ENCODE measurements at regions not wholly inside any gene's neighbourhood (a gene's known extent, or its start where the extent isn't known, plus 50 kb on each side); places are given as distances from the start of the nearest gene placed in this dataset.
"Not testable (repeated sequence)": the region's sequence is repeated elsewhere in the genome, so short reads cannot be mapped to it uniquely, and the experiment has no call there.

DNA sequence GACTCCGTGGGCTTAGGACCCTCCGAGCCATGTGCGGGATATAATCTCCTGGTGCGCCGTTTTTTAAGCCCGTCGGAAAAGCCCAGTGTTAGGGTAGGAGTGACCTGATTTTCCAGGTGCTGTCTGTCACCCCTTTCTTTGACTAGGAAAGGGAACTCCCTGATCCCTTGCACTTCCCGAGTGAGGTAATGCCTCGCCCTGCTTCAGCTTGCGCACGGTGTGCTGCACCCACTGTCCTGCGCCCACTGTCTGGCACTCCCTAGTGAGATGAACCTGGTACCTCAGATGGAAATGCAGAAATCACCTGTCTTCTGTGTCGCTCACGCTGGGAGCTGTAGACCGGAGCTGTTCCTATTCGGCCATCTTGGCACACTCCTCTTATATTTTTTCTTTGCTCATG, 95.1 kb upstream of the FRMD4B start:
- not testable (repeated sequence) for DNase-seq

DNA sequence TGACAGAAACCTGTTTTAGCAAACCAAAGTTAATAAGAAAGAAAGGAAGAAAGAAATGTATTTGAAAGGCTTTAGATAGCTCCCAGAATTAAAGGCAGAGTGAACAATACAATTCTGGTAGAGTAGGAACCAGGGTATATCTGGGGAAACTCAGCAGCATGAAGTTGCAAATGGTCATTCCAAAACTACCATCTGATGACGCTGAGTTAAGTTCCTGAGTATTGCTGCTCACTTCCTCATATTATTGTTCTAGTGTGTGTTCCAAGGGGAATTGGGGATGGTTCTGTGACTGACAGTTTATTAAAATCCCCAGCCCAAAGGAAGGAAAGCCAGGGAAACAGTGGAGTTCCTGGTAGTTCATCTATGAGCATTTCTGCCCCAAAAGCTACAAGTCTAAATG, 88.3 kb upstream of the FRMD4B start:
- DNase-seq: no peak

DNA sequence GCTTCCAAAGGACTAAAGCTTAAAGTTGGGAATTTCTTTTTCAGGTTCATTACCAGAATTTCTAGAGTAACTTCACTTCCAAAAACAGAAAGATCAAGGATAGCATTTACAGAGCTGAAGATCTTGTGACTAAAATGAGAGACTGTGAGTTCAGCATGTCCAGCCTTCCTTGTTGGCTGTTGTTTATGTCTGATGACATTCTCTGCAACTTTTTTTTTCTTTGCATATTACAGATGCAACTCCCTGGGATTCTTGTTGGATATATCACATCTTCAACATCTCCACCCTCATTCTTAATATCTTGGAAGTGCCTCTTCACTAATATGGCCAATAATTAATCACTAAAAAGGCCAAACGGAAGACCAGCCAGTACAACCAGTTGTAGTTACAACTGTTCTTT, 86.2 kb upstream of the FRMD4B start:
- no peak for DNase-seq

DNA sequence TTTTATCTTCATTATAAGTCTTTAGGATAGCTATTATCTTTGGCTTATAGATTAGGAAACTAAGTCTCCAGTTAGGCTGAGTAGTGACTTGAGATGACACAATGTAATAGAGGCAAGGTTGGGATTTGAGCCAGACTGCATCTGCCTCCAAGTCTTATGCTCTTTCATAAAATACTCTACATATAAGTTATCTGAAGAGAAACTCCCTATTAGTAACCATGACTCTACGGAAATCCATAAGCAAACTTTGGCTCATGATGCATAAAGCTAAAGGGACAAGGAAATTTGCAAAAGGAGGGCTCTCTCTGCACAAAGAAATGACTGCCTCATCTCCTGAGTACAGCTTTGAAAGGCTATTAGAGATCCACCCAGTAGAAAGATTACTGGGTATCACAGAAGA, 77.6 kb upstream of the FRMD4B start:
- no peak for DNase-seq

DNA sequence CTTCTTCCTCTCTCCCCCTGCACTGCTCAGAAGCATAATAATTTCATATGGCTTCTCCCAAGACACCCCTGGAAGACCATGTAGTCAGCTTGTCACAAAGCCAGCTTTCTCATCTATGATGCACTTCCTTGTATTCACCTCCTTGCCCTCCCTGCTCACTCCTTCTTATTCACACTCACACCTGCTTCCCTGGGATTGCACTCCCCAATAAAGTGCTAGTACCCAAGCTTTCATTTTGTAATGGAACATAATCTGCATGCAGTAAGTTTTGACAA, 76.9 kb upstream of the FRMD4B start:
- DNase-seq: no peak

DNA sequence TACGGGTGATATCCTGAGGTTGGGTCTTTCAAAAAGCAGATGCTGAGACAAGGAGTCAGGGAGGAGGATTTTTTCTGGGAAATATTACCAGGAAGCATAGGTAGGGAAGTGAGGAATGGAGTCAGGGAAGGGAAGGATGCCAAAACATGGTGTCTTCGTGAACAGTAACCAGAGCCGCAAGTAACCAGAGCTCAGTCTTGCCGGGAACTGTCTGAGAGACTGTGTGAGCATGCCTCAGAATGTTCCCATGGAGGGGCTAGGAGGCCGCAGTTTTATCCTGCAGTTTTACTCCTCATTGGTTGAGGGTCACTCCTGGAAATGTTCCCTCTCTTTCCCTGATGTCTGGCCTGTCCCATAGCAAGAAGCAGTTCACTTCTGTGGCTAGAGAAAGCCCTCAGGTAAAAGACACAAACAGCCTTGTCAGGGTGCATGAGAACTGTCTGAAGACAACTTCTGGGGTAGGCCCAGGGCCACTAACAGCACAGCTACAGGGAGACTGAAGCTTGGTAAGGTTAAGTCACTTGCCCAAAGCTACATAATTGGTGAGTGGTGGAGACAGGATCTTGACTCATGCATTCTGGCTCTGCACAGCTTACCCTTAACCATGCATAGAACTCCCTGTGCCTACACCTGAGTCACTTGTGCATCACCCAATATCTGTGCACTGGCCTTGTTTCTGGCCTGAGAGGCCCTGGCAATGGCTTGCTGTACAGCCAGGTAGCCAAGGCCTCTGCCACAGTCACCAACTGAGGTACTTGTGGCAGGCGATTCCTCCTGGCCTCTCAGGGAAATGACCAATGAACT, 76.3 kb upstream of the FRMD4B start:
- DNase-seq: no peak

DNA sequence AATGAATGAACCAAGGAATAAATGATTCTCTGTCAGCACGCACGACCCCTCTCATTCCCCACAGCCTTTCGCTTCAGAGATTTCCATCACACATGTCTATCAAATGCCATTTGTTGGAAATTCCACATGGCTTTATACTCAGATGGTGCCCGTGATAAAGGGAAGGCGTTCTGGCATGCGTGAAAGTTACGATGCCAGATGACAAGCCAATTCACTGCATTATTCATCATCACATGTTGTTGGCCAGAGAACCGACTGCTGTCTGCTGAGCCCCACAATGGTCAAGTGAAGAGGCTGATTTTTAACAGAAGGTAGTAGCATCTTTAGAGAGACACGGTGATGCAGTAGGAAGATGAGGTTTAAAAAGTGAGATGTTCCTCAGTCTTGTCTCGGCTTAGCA, 74.1 kb upstream of the FRMD4B start:
- no peak for DNase-seq

DNA sequence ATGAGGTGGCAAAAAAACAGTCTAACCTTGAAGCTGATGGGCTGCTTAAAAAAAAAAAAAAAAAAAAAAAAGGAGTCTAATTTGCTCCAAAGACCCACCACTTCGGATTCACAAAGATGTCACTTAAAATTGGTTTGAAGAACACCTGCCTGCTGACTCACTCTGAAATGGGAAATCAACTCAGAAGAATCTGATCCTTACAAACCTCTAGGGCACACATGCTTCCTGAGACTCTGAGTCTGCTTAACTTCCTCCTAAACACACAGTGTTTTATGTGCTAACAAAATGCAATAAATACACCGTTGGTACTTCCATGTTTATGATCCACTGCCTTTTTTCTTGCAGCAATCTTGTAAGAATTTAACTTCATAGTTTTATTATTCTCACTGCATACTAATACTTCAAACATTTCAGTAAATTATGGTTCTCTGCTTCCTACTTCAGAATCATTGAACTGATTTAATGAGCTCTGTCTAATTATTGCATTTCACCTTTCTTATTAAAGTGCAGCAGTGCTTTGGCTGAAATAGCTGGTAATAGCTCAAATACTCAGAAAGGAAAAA, 73.0 kb upstream of the FRMD4B start:
- DNase-seq: no peak

DNA sequence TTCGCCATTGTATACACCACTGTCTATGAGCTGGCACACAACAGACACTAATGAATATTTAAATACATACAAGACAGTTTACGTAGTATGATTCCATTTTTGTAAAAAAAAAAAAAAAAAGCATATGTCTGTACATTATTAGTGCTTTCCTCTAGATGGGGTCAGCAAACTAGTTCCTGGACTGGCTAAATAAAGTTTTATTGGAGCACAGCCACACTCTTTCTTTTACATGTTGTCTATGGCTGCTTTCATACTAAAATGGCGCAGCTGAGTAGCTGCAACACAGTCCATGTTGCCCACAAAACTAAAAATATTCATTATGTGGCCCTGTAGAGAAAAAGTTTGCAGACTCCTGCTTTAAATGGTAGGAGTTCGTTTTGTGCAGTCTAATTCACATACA, 70.7 kb upstream of the FRMD4B start:
- DNase-seq: no peak

DNA sequence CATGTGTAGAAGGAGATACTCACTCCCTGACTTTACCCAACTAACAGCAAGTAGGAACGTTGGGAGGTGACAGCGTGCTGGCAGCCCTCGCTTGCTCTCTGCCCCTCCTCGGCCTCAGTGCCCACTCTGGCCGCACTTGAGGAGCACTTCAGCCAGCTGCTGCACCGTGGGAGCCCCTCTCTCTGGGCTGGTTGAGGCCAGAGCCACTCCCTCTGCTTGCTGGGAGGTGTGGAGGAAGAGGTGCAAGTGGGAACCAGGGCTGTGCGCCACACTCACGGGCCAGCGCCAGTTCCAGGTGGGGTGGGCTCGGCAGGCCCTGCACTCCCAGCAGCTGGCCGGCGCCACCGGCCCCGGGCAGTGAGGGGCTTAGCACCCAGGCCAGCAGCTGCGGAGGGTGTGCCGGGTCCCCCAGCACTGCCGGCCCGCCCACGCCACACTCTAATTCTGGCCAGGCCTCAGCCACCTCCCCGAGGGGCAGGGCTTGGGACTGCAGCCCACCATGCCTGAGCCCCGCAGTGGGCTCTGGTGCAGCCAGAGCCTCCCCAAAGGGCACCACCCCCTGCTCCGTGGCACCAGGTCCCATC, 68.4 kb upstream of the FRMD4B start:
- DNase-seq: no peak

DNA sequence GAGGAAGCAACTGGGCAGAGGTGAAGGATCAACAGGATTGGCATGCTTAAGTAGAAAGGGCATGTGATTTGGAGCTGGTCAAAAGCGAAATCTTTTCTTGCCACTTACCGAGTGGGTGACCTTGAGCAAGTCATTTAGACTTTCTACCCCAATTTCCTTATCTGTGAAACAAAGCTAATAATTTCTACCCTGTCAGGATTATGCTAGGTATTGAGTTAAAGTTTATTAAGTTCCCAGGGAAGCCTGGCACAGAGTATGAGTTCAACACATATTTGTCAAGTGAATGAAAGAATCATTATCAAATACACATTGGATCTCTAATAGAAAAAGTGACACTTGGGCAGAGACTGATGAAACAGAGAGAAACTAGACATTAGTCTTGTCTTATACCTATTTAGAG, 66.4 kb upstream of the FRMD4B start:
- no peak for DNase-seq

DNA sequence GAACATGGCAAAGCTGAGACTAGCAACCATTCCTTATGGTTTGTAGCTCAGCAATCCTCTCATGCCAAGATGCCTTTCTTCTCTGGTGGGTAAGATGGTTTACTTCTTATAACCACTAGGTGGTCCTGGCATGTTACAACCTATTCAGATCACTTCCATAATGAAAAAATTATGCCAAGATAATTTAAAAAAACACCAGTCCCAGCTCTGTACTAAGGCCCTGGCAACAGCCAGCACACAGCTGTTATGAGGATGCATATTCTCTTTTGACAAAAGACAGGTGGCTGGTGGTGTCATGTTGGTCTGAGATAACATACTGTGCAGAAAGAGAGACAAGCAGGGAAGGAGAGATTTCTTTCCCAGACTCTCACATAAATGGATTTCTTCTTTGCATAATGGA, 65.7 kb upstream of the FRMD4B start:
- no peak for DNase-seq

DNA sequence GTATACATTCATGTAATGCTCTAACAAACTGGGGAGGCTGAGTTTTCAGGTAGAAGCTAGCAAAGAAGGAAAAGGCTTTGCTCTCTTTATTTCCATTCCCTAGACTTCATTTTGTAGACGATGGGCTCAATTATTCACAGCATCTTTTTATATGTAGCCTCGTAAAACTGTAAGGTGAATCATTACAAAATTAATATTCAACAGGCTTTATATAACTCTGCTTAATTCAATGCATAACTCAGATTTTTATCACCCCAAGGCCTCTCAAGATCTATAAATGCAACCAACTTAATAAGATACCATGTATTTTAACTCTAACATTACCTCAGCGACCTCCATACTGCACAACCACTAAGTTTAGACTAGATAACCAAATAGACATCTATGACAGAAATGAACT, 63.0 kb upstream of the FRMD4B start:
- DNase-seq: no peak

DNA sequence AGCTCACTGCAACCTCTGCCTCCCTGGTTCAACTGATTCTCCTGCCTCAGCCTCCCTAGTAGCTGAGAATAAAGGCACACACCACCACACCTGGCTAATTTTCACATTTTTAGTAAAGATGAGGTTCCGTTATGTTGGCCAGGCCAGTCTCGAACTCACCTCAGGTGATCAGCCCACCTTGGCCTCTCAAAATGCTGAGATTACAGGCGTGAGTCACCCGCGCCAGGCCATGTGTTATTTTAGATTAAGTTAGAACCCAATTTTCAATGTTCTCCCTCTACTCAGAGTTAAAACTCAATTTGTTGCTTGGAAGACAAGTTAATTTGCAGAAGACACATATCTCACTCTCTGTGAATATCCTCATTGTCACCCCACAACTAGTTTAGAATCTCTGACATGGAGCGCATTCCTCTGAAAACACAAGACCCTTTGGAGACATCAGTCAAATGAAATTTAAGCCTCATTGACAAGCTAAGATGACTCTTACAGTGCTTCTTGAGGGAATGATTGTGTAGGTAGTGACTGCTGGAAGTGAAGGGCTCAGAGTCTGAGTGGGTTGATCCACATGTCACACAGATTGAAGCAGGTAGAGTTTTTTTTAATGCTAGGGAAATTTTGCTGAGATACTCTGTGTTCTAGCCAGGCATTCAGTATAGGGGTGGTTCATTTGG, 60.6 kb upstream of the FRMD4B start:
- DNase-seq: no peak

DNA sequence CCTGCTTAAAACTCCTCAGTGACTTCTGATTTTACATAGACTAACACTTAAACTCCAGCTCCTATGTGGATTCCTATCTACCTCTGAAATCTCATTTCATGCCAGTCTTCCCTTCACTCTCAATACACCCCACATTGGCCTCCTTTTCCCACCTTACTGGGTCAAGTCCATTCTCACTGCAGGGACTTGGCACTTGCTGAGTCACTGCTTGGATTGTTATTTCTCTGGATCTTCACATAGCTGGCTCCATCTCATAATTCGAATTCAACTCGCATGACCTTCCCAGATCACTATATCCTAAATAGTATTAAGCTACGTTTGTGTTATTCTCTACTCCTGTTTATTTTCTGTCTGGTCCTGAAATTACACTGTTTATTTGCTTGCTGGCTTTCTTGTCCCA, 59.6 kb upstream of the FRMD4B start:
- DNase-seq: no peak

DNA sequence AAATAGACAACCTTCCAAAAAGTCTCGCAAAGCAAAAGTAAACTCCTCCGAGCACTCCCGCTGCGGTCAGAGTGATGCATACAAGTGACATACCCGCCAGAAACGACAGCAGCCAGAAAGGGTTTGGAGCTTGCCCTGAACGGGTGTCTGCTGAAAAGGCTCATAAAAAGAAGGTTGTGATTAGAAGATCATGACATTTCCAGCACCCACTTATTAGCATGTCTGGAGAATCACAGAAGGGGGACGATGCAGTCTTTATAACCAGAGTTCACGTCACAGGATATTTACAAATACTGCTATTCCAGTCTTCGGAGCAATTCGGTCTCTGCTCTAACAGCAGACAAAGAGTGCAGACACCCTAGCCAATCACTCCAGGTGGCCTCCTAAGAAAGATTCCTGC, 59.1 kb upstream of the FRMD4B start:
- no peak for DNase-seq

DNA sequence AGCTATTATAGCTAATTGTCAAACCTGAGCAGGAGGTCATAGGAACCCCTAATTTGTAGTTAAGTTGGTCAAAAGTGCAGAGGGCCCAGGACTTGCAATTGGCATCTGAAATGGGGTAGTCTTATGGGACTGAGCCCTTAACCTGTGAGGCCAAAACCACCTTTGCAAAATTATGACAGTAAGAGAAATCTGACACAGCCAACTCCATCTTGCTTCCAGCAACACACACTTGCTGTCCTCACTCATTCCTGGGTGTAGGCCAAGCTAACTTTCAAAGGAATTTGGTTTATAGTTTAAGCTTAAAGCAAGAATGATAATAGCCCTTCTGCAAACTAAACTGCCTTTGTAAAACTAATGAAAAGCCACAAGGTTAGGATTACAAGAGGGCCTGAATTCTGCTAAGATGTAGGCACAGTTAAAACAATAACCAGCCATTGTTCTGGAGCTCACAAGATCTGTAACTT, 57.6 kb upstream of the FRMD4B start:
- DNase-seq: no peak

DNA sequence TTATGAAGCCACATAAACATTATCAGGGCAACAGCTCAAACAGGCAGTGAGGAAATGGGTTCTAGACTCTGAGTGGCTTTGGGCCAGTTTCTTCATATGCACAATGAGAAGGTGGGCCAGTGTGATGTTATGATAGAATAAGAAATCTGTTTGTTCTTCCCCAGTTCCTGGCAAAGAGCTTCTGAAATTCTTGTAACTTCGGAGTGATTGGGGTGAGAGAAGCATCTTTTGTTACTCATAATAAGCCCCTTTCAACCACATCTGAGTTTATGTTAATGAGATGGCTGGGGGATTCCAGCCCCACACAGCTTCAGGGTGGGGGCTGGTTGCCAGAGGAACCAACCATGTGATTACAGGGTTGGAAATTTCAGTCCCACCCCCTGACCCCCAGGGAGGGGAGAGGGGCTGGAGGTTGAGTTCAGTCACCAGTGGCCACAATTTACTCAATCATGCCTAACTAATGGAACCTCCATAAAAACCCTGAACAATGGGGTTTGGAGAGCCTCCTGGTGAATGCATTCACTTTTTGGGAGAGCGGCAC, 57.0 kb upstream of the FRMD4B start:
- no peak for DNase-seq

DNA sequence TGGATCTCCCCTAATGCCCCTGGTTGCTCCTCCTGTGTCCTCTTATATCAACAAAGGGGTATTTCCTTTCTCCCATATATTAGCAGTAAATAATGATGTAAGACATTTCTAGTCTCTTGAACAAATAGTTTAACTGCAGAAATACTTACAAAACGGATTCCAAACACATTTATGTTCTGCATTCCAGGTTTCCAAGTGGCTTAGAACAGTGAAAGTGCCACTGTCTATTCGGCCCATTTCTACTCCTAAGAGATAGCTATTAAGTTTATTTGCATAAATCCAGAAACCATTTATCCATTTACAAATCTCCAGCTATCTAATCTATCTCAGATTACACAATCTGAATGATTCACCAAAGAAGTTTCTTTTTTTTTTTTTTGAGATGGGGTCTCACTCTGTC, 55.8 kb upstream of the FRMD4B start:
- DNase-seq: no peak

DNA sequence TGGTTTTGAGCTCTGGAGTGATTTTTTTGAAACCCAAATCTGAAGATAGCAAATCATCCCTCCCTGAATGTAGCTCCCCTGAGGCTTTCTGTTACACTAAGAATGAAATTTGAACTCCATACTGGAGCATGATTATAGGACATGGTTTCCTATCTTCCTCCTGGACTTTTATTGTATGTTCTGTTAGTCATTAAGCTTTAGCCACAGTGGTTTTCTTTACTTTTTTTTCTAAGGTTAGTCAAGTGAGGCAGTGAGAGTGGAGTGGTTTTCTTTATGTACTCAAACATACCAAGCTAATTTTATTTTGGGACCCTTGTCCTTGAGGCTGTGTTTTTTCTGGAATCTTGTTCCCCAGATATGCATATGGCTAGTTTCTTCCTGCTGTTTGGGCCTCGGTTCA, 55.2 kb upstream of the FRMD4B start:
- no peak for DNase-seq

DNA sequence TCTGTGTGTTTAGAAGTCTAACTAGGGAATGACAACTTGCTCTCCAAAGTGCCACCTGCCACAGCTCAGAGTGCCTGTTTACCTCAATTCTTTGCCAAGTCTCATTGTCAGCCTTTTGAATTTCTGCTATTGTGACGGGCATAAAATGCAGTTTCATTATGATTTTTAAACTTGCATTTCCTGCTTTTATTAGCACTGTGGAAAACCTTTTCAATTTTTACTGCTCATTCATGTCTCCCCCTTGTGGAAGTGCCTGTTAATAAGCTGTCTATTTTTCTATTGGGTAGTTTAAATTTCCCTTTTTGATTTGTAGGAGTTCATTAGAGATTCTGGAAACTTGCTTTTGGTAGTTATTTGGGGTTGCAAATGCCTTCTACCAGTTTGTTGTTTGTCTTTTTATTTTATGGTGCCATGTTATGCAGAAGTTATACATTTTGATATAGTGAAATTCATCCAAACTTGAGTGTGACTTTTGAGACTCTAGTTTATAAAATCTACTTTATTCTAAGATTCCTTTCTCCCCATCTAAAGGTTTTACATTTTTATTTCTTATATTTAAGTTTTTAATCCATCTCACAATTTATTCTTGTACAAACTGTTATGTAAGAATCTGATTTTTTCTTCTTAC, 53.9 kb upstream of the FRMD4B start:
- DNase-seq: no peak

DNA sequence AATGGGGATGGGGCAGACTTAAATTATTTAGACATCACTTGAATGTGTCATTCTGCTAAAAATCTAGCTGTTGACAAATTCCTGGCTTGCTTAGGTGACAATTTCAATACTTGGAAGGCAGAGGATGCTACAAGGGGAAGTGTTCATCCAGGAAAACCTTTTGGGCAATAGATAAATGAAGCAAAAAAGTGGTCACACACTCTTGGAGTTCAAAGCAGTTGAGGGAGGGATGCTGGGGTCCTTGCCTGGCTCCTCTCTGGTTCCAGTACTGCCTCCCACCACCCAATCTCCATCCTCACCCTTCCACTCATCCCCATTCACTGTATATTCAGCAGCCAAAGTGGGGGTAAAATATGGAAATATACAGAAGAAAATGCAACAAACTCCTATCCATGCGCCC, 52.6 kb upstream of the FRMD4B start:
- DNase-seq: no peak

Measured in NCI-H1048 (cell line).